Endothelial cell of umbilical vein (primary cell): ENCODE measurements at regions not wholly inside any gene's neighbourhood (a gene's known extent, or its start where the extent isn't known, plus 50 kb on each side); places are given as distances from the start of the nearest gene placed in this dataset.

Experiments
- BruUV-seq: library from RNA; stranded (reverse); fragments of 400-500 nt; replicated peaks from 2 replicates; lab custom pipeline; 2021; lab: Mats Ljungman, UMichigan
- CTCF ChIA-PET: fragments of 300-600, 350-600 bp; sonication (Branson Sonifier 250); formaldehyde crosslinking; loops from one replicate; lab custom pipeline; 2021; ENCODE audit warnings: antibody characterized with exemption, inconsistent platforms; lab: Charles Lee
- POLR2A ChIA-PET: fragments of 300-600, 350-600 bp; sonication (Branson Sonifier 250); formaldehyde crosslinking; loops from one replicate; lab custom pipeline; 2021; ENCODE audit warnings: antibody characterized with exemption, inconsistent platforms; lab: Charles Lee
- DNase-seq: peaks from one replicate; pipeline ENCODE4 v3.0.0-alpha.2; 2011; ENCODE audit warnings: low read depth, low spot score
- FAIRE-seq: peaks from 2 replicates; lab custom pipeline; 2011; peaks lifted over from hg19 to GRCh38; lab: Jason Lieb, UNC
- H2AFZ ChIP-seq: 2 replicates; pipeline ENCODE4 v1.6.0; 2012; ENCODE audit warnings: low read depth, low read length, control low read depth, inconsistent platforms
- H3K27ac ChIP-seq: 2 replicates; pipeline ENCODE4 v1.5.1; 2011; ENCODE audit warnings: low read depth, mild to moderate bottlenecking, control low read depth, low read length, moderate library complexity; ENCODE audit not compliant: insufficient read depth
- H3K27me3 ChIP-seq, 2 experiments: 2 replicates each; pipeline versions ENCODE4 v1.6.0 to v1.6.1; 2011; ENCODE audit warnings: low read length in 2 of 2, mixed read lengths in 1 of 2; ENCODE audit not compliant: control insufficient read depth in 2 of 2, insufficient read depth in 2 of 2
- H3K36me3 ChIP-seq, 2 experiments: 2 replicates in 1 of 2; 3 replicates in 1 of 2; pipeline ENCODE4 v1.5.1; 2011; ENCODE audit warnings: low read length in 2 of 2, mild to moderate bottlenecking in 1 of 2, moderate library complexity in 1 of 2; ENCODE audit not compliant: control insufficient read depth in 2 of 2, insufficient read depth in 2 of 2; ENCODE audit errors: extremely low read depth in 1 of 2
- H3K4me1 ChIP-seq: 3 replicates; pipeline ENCODE4 v1.5.1; 2011; ENCODE audit warnings: mild to moderate bottlenecking, low read length; ENCODE audit not compliant: control insufficient read depth, insufficient read depth; ENCODE audit errors: extremely low read depth
- H3K4me2 ChIP-seq: 2 replicates; pipeline ENCODE4 v1.6.1; 2011; ENCODE audit warnings: low read length, control low read depth, mixed read lengths; ENCODE audit not compliant: insufficient read depth
- H3K4me3 ChIP-seq, 3 experiments: fragments of 200-600 bp in 1 of 3; sonication (generic), shearing (Covaris generic) in 1 of 3; replicated peaks in 1 of 3; 2 replicates each; pipeline ENCODE4 v1.5.1; 2011 to 2016; ENCODE audit warnings: control low read depth in 3 of 3, low read length in 3 of 3, mild to moderate bottlenecking in 2 of 3, inconsistent platforms in 1 of 3, low read depth in 1 of 3, moderate library complexity in 1 of 3; ENCODE audit not compliant: insufficient read depth in 1 of 3
- H3K79me2 ChIP-seq: 2 replicates; pipeline ENCODE4 v1.6.0; 2012; ENCODE audit warnings: low read length, inconsistent platforms; ENCODE audit not compliant: control insufficient read depth, insufficient read depth
- H3K9ac ChIP-seq: replicated peaks from 2 replicates; pipeline ENCODE3; 2011; ENCODE audit warnings: low read length, control low read depth; ENCODE audit not compliant: insufficient read depth; ENCODE audit errors: extremely low read depth
- H3K9me1 ChIP-seq: replicated peaks from 3 replicates; pipeline ENCODE4 v1.6.0; 2011; ENCODE audit warnings: mild to moderate bottlenecking, low read length; ENCODE audit not compliant: control insufficient read depth, insufficient read depth; ENCODE audit errors: extremely low read depth
- H3K9me3 ChIP-seq: replicated peaks from 2 replicates; pipeline ENCODE4 v1.5.1; 2012; ENCODE audit warnings: low read length, inconsistent platforms; ENCODE audit not compliant: control insufficient read depth, insufficient read depth
- H4K20me1 ChIP-seq: replicated peaks from 2 replicates; pipeline ENCODE3; 2011; ENCODE audit warnings: mild to moderate bottlenecking, low read length; ENCODE audit not compliant: control insufficient read depth, insufficient read depth; ENCODE audit errors: extremely low read depth
- CTCF ChIP-seq, 2 donors: IDR thresholded peaks; 1 replicate in 1 of 2; 2 replicates in 1 of 2; pipeline ENCODE4 v1.5.1; 2011; ENCODE audit warnings: low read length in 2 of 2, mild to moderate bottlenecking in 2 of 2, moderate library complexity in 2 of 2, control low read depth in 1 of 2, inconsistent platforms in 1 of 2, low read depth in 1 of 2; ENCODE audit not compliant: insufficient read depth in 1 of 2; ENCODE audit errors: extremely low read depth in 1 of 2
- EZH2 ChIP-seq: IDR thresholded peaks from 2 replicates; pipeline ENCODE4 v1.6.1; 2012; ENCODE audit warnings: borderline replicate concordance, low read depth, mild to moderate bottlenecking, moderate library complexity, low read length, inconsistent platforms; ENCODE audit not compliant: severe bottlenecking
- FOS ChIP-seq: IDR thresholded peaks from 2 replicates; pipeline ENCODE4 v1.6.1; 2011; ENCODE audit warnings: mild to moderate bottlenecking, low read length, moderate library complexity, borderline replicate concordance; ENCODE audit not compliant: insufficient read depth
- GATA2 ChIP-seq: IDR thresholded peaks from 2 replicates; pipeline ENCODE4 v1.7.0; 2011; ENCODE audit warnings: low read depth, mild to moderate bottlenecking, moderate library complexity, mixed read lengths, low read length; ENCODE audit not compliant: insufficient read length, insufficient read depth
- JUN ChIP-seq: IDR thresholded peaks from 2 replicates; pipeline ENCODE4 v1.6.1; 2011; ENCODE audit warnings: borderline replicate concordance, low read depth; ENCODE audit not compliant: insufficient read length, insufficient read depth
- MYC ChIP-seq: IDR thresholded peaks from one replicate; pipeline ENCODE4 v1.6.1; 2011; ENCODE audit warnings: mild to moderate bottlenecking, low read depth, low read length
- POLR2A ChIP-seq: IDR thresholded peaks from 2 replicates; pipeline ENCODE4 v1.6.1; 2012; ENCODE audit warnings: low read depth, mild to moderate bottlenecking, control low read depth, low read length
- POLR2AphosphoS5 ChIP-seq: IDR thresholded peaks from 2 replicates; pipeline ENCODE4 v1.6.1; 2012; ENCODE audit warnings: low read depth, mild to moderate bottlenecking, control low read depth, low read length, moderate library complexity; ENCODE audit not compliant: insufficient read depth
- dilution Hi-C: fragments of 300-500 bp; cut with MboI; formaldehyde crosslinking; loops from one replicate; pipeline ENCODE4 v1.15.0; 2019; ENCODE audit warnings: low sequenced_read_pairs; ENCODE audit not compliant: extremely low pct_ligation_motif_present
- intact Hi-C: fragments of 100-400 bp; cut with micrococcal nuclease; formaldehyde crosslinking; loops from one replicate; pipeline ENCODE4 v1.10.0; 2022
- TF ChIP-seq, protein P1 (sequence below): IDR thresholded peaks from 2 replicates; pipeline ENCODE4 v1.6.1; 2011; ENCODE audit not compliant: insufficient read depth, insufficient read length

- H4K20me1 ChIP-seq: no peaks in the 10 kb centered on the region
- peaks cover 12% of the 10 kb centered on the region for H3K4me1 ChIP-seq
- DNase-seq (no peak), FAIRE-seq (no peak)
- dilution Hi-C loops (no loop called here), intact Hi-C loops (no loop called here)
- CTCF ChIA-PET: interaction anchor here (0.7 to 5.2 kb wide), 6 partner anchors 10 to 564 kb away, joined by 3 to 29 read pairs (median 4); no protein-coding TSS in a partner anchor
- no peak overlapping the region for H3K4me2 ChIP-seq
- H3K4me3 ChIP-seq: no peak overlapping the region
- peaks cover 20 to 40% of the 10 kb centered on the region in 2 experiments for H3K27me3 ChIP-seq
- no peak overlapping the region for H2AFZ ChIP-seq
- H3K9ac ChIP-seq: no peak overlapping the region
- H3K27ac ChIP-seq: no peak overlapping the region
- no TSS peak for BruUV-seq
- POLR2A ChIA-PET: interaction anchor here (0.7 kb wide), 1 partner anchor 256 kb away, joined by 4 read pairs; no protein-coding TSS in a partner anchor
- no peaks in the 10 kb centered on the region for H3K9me3 ChIP-seq
- no peaks in the 10 kb centered on the region for H3K9me1 ChIP-seq
- TF ChIP-seq GATA2 (no peak), POLR2A (no peak), FOS (no peak), MYC (no peak), CTCF (IDR thresholded peaks at IDR 0.05; ENCODE audit: extremely low read depth in 1 of 2, insufficient read depth in 1 of 2, low read depth in 1 of 2, low read length in 2 of 2) (no peak), POLR2AphosphoS5 (no peak), JUN (no peak), EZH2 (no peak)
- TF ChIP-seq, protein P1, sequence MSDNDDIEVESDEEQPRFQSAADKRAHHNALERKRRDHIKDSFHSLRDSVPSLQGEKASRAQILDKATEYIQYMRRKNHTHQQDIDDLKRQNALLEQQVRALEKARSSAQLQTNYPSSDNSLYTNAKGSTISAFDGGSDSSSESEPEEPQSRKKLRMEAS: no peak
- H3K36me3 ChIP-seq: no peaks in the 10 kb centered on the region
- no peaks in the 10 kb centered on the region for H3K79me2 ChIP-seq
Measured at GRCh38 chr2:120511536-120511935, 165.6 kb downstream of the INHBB start.
